ENCODE measurements at regions not wholly inside any gene's neighbourhood (a gene's known extent, or its start where the extent isn't known, plus 50 kb on each side); places are given as distances from the start of the nearest gene placed in this dataset.

DNA sequence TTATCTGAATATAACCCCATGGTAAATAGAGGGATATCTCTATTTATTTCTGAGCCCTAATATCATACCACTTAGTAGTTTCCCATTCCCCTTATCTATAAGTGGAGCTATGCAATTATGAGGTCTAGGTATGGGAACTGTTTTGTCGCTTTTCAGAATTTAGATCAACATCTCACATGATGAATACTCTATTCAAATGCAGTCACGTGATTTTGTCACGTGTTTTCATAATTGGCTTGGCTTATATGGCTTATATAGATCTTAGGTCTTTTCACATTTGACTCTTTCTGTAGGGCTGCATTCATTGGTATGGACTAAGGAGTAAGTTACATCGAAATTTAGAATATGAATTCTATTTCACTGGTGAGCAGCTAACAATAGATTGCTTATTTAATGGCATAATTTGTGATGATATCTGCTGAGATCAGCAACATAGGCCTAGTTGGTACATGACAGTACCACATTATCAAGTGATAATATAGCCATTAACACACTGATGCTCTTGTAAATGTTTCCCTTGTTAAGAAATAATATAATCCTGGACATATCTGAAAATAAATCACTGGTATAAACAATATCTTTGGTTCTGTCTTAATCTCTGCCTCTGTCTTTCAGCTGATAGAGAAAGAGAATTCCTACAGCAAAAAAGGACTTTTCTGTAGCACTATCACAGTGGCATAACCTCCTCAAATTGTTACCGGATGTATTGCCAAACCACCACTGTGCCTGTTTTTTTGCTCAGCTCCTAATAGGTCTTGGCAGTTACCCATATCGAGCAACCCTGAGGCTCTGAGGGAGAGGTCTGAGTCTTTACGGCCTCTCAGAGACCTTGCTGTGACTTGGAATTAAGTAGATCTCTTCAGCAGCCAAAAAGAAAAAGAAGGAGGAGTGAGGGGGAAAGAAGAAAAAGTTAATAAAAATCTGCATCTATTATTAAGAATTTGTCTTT, 357.1 kb downstream of the ZPLD1 start:
- TF ChIP-seq, protein P1, sequence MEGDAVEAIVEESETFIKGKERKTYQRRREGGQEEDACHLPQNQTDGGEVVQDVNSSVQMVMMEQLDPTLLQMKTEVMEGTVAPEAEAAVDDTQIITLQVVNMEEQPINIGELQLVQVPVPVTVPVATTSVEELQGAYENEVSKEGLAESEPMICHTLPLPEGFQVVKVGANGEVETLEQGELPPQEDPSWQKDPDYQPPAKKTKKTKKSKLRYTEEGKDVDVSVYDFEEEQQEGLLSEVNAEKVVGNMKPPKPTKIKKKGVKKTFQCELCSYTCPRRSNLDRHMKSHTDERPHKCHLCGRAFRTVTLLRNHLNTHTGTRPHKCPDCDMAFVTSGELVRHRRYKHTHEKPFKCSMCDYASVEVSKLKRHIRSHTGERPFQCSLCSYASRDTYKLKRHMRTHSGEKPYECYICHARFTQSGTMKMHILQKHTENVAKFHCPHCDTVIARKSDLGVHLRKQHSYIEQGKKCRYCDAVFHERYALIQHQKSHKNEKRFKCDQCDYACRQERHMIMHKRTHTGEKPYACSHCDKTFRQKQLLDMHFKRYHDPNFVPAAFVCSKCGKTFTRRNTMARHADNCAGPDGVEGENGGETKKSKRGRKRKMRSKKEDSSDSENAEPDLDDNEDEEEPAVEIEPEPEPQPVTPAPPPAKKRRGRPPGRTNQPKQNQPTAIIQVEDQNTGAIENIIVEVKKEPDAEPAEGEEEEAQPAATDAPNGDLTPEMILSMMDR (IDR thresholded peaks at IDR 0.05) = no peak
- no peak for TF ChIP-seq POLR2AphosphoS5 (IDR thresholded peaks at IDR 0.05)
- no peak for TF ChIP-seq POLR2A (IDR thresholded peaks at IDR 0.05; ENCODE audit: low read depth)
- TF ChIP-seq EP300 (IDR thresholded peaks at IDR 0.05) = no peak
